Ovary (tissue), 7 donors: ENCODE measurements at regions not wholly inside any gene's neighbourhood (a gene's known extent, or its start where the extent isn't known, plus 50 kb on each side); places are given as distances from the start of the nearest gene placed in this dataset. TPM values are rescaled to one million over a fixed set of nuclear protein-coding genes. Genes with fewer than 3 reads are reported as not detected.

Experiments used
- DNase-seq, 5 donors: peaks; one replicate each; pipeline ENCODE4 v3.0.0-alpha.2; 2019 to 2020
- H3K27ac ChIP-seq, 2 donors: fragments of 200-600 bp; one replicate each; pipeline versions ENCODE4 v1.5.1 to v1.8.0; 2019 to 2022
- H3K27me3 ChIP-seq: fragments of 200-600 bp; one replicate; pipeline ENCODE4 v1.8.0; 2022
- H3K36me3 ChIP-seq: fragments of 200-600 bp; sonication (generic); one replicate; pipeline ENCODE4 v1.5.1; 2019
- H3K4me1 ChIP-seq: one replicate; pipeline ENCODE4 v1.8.1; 2013; ENCODE audit warnings: mild to moderate bottlenecking, moderate library complexity; ENCODE audit not compliant: insufficient read depth
- H3K4me3 ChIP-seq: fragments of 200-600 bp; sonication (generic); one replicate; pipeline ENCODE4 v1.5.1; 2017
- H3K9me3 ChIP-seq, 2 donors: fragments of 200-600 bp in 1 of 2; sonication (generic) in 1 of 2; one replicate each; pipeline versions ENCODE4 v1.5.1 to v1.8.1; 2013 to 2019; ENCODE audit warnings: mild to moderate bottlenecking in 1 of 2, moderate library complexity in 1 of 2
- EP300 ChIP-seq: sonication (generic); formaldehyde crosslinking; IDR thresholded peaks from one replicate; pipeline ENCODE4 v1.6.1; 2017; ENCODE audit warnings: antibody characterized with exemption
- POLR2A ChIP-seq: fragments of 450-650 bp; IDR thresholded peaks from one replicate; pipeline ENCODE4 v1.6.1; 2017; ENCODE audit warnings: antibody characterized with exemption, mild to moderate bottlenecking, moderate library complexity
- WGBS, 3 donors: extraction: QIAGEN DNeasy Blood & Tissue Kit in 1 of 3; methylation state at CpG; one replicate each; pipeline versions ENCODE4 v1.1.5 to v1.1.7; 2013 to 2017; 5-methylcytosine and 5-hydroxymethylcytosine counted together
- intact Hi-C, 4 donors: fragments of 100-400 bp; cut with DNase I; formaldehyde crosslinking; loops; one replicate each; pipeline versions ENCODE4 v1.11.0 to v1.15.1; 2022 to 2023
- microRNA-seq, 3 donors: library from miRNA; unstranded; fragments of <30 nt; microRNA quantifications; one replicate each; pipeline versions ENCODE4 to v1.2.0, GENCODE V29; 2019 to 2020
- small RNA-seq: library from RNA; depleted of rRNA; stranded (forward); fragments of <200 nt; gene quantifications from one replicate; pipeline ENCODE3, GENCODE V24; 2016
- TF ChIP-seq, protein P1 (sequence below), 3 donors: fragments of 450-650 bp in 2 of 3; fragments of 200-600 bp in 1 of 3; IDR thresholded peaks; one replicate each; pipeline versions ENCODE4 v1.5.1 to v1.8.0; 2016 to 2022; ENCODE audit warnings: antibody characterized with exemption in 3 of 3, mild to moderate bottlenecking in 1 of 3
- donor health status: DM: no; HTN: no; CAD: no; lungs with moderate emphysema.
- donor health status: DM: no; HTN: no; CAD: no.
- donor health status: Bipolar disorder and iron deficiency.
- donor health status: DM: no; HTN: no; CAD: no.
- donor health status: DM: yes; HTN: yes; CAD: no.

DNA sequence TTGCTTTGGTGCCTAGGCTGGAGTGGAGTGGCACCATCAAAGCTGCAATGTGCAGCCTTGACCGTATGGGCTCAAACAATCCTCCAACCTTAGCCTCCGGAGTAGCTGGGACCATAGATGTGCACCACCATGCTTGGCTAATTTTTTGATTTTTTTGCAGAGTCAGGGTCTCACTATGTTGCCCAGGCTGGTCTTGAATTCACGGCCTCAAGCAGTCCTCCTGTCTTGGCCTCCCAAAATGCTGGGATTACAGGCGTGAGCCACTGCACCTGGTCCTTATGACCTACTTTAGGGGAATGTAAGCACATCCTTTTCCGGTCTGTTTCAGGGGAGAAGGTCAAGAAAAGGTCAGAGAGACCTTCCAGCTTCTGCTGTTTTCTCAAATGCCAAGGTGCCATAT lies 53.4 kb upstream of the SPRED2 start:
- 88 to 96% (median 95%) methylated on average over 5 of the region's 5 CpGs for WGBS, 3 donors
- intact Hi-C loops = no loop called here
- no peak for TF ChIP-seq POLR2A
- TF ChIP-seq, protein P1, sequence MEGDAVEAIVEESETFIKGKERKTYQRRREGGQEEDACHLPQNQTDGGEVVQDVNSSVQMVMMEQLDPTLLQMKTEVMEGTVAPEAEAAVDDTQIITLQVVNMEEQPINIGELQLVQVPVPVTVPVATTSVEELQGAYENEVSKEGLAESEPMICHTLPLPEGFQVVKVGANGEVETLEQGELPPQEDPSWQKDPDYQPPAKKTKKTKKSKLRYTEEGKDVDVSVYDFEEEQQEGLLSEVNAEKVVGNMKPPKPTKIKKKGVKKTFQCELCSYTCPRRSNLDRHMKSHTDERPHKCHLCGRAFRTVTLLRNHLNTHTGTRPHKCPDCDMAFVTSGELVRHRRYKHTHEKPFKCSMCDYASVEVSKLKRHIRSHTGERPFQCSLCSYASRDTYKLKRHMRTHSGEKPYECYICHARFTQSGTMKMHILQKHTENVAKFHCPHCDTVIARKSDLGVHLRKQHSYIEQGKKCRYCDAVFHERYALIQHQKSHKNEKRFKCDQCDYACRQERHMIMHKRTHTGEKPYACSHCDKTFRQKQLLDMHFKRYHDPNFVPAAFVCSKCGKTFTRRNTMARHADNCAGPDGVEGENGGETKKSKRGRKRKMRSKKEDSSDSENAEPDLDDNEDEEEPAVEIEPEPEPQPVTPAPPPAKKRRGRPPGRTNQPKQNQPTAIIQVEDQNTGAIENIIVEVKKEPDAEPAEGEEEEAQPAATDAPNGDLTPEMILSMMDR (IDR thresholded peaks at IDR 0.05) = no peak
- TF ChIP-seq EP300 = no peak
- no peaks in the 10 kb centered on the region for H3K4me1 ChIP-seq
- H3K27me3 ChIP-seq = no peaks in the 10 kb centered on the region
- no peaks in the 10 kb centered on the region for H3K36me3 ChIP-seq
- no peaks in the 10 kb centered on the region for H3K9me3 ChIP-seq
- no peak overlapping the region for H3K4me3 ChIP-seq
- H3K27ac ChIP-seq = no peak overlapping the region
- no peak for DNase-seq

DNA sequence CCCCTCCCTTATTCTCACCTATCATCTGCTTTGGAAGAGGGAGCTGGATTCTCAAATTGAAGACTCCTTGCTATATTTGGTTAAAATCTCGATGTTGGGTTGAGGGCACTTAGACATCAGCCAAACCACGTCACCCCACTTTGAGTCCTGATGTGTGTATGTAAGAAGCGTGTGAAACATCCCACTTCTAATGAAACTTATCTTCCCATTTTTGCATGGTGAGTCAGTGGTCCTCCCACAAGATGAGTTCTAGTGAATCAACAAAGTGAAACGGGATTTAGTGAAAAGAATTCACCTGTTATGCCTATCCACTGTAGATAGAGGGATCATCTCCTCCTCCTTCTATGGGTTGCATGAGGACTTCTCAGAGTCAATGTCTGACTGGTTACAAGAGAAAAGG lies 51.4 kb upstream of the SPRED2 start:
- no peaks in the 10 kb centered on the region for H3K4me1 ChIP-seq

DNA sequence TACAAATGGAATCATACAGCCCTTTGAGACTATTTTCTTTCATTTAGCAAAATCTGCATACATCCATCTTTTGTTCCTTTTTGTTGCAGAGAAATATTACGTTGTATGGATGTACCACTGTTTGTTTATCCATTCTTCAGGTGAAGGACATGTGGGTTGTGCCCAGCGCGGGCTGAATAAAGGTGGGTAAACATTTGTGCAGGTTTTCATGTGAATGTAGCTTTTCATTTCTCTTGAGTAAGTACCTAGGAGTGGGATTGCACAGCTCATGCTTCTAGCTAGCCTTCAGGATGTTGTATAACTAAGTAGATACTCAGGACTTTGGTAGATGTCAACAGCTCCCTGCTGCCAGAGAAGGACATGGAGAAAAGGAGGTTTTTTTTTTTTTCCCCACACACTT lies 50.6 kb upstream of the SPRED2 start:
- no peak overlapping the region for H3K27ac ChIP-seq
- H3K36me3 ChIP-seq = no peaks in the 10 kb centered on the region
- TF ChIP-seq, protein P1 (IDR thresholded peaks at IDR 0.05) = no peak
- TF ChIP-seq POLR2A (no peak), EP300 (no peak)
- no peaks in the 10 kb centered on the region for H3K27me3 ChIP-seq
- intact Hi-C loops = loop anchor here in 1 of 4 donors (5.0 kb wide), 1 partner anchor 1901 kb away; no protein-coding TSS in a partner anchor
- no peaks in the 10 kb centered on the region for H3K9me3 ChIP-seq
- no peak for DNase-seq
- H3K4me1 ChIP-seq = no peaks in the 10 kb centered on the region
- no peak overlapping the region for H3K4me3 ChIP-seq
- 70 to 91% (median 82%) methylated on average over 3 of the region's 3 CpGs for WGBS, 3 donors

More for the DNA sequence above, 51.4 kb upstream of the SPRED2 start:
- Histone ChIP-seq H3K36me3 (no peaks in the 10 kb centered on the region), H3K4me3 (no peak overlapping the region), H3K27ac (no peak overlapping the region), H3K27me3 (no peaks in the 10 kb centered on the region), H3K9me3 (no peaks in the 10 kb centered on the region)
- 52 to 71% (median 64%) methylated on average over 4 of the region's 4 CpGs for WGBS, 3 donors
- intact Hi-C loops = loop anchor here in 1 of 4 donors (5.0 kb wide), 1 partner anchor 1901 kb away; no protein-coding TSS in a partner anchor
- TF ChIP-seq, protein P1 (IDR thresholded peaks at IDR 0.05) = no peak
- no peak for TF ChIP-seq EP300
- no peak for TF ChIP-seq POLR2A
- DNase-seq = no peak

Small RNA genes lying in the stretch of these regions (microRNA-seq; reads per million reads assigned to microRNA genes)
- 0 reads per million in 3 donors for gene MIR4778

Small RNA genes lying in the stretch of these regions (small RNA-seq; reads per million reads assigned to genes)
- not detected for gene MIR4778
- not detected for gene RN7SL635P
- not detected for gene VTRNA2-2P
